ENCODE measurements at regions not wholly inside any gene's neighbourhood (a gene's known extent, or its start where the extent isn't known, plus 50 kb on each side); places are given as distances from the start of the nearest gene placed in this dataset.

- no peak for DNase-seq (ENCODE audit: extremely low spot score)
- CTCF ChIA-PET = no interaction called here
- POLR2A ChIA-PET = no interaction called here
- no peak for TF ChIP-seq CTCF (IDR thresholded peaks at IDR 0.05; ENCODE audit: control extremely low read depth, extremely low read depth, low read depth, missing control alignments)
Measured at GRCh38 chr3:95456835-95457234, 1357.6 kb upstream of the EPHA6 start.

- no peak for TF ChIP-seq CTCF (IDR thresholded peaks at IDR 0.05; ENCODE audit: control extremely low read depth, extremely low read depth, low read depth, missing control alignments)
- DNase-seq (ENCODE audit: extremely low spot score) = no peak
- ChIA-PET CTCF (interaction anchor here (1.0 to 1.1 kb wide), 2 partner anchors 19 to 94 kb away, joined by 3 read pairs; no protein-coding TSS in a partner anchor), POLR2A (no interaction called here)
Measured at GRCh38 chr3:95459706-95460105, 1354.7 kb upstream of the EPHA6 start.

- CTCF ChIA-PET = interaction anchor here (1.1 kb wide), 1 partner anchor 95 kb away, joined by 3 read pairs; no protein-coding TSS in a partner anchor
- DNase-seq (ENCODE audit: extremely low spot score) = no peak
- POLR2A ChIA-PET = no interaction called here
- no peak for TF ChIP-seq CTCF (IDR thresholded peaks at IDR 0.05; ENCODE audit: control extremely low read depth, extremely low read depth, low read depth, missing control alignments)
Measured at GRCh38 chr3:95460274-95460673, 1354.1 kb upstream of the EPHA6 start.

DNA sequence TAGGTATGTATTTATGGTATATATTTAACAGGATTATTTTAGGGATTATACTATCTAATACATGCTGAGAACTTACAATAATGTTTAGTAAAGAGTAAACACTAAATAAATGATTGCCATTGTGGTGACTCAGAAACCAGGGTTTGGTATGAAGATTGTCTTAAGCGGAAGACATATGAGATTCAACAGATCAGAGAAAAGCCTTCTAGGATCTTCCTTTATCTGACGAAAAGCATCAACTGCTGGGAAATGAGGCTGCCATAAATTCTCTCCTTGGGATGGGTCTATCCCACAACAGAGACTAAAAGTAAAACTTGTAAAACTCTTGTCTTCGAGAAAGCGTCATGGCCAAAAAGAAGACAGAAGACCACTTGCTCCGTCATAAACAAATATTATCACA lies 1352.2 kb upstream of the EPHA6 start:
- POLR2A ChIA-PET = no interaction called here
- CTCF ChIA-PET = no interaction called here
- TF ChIP-seq CTCF (IDR thresholded peaks at IDR 0.05; ENCODE audit: control extremely low read depth, extremely low read depth, low read depth, missing control alignments) = no peak
- no peak for DNase-seq (ENCODE audit: extremely low spot score)

DNA sequence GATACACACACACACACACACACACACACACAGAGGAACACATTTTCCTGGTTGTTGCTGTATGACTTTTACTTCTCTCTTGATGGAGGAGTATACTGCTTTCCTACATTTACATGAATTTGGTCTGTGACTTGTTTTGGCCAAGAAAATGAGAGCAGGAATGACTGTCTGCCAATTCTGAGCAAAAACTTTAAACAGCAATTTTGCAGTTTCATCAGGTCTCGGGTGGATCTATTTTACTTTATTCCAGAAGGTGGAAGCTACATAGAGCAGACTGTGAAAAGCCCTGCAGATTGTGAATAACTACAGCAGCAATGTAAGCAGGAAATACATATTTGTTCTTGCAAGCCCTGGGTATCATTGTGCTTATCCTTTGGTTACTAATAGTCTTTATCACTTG lies 1350.0 kb upstream of the EPHA6 start:
- ChIA-PET CTCF (no interaction called here), POLR2A (no interaction called here)
- no peak for DNase-seq (ENCODE audit: extremely low spot score)
- TF ChIP-seq CTCF (IDR thresholded peaks at IDR 0.05; ENCODE audit: control extremely low read depth, extremely low read depth, low read depth, missing control alignments) = no peak

DNA sequence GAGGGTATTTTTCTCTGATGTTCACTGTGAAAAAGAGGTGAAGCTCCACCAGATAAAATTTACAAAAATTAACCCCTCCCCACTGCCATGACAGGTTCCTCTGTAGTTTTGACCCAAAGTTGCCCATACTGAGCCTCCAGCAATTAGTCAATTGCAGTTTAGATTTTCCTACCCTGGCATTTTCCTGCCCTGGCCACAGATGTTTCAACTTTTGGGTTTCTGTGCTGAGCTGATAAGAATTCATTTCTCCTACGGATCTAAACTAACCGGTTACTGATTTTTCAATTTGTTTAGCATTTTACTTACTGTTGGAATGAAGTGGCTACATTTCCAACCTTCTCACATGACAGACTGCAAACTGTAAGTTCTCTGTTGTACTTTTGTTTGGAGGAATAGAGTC lies 1346.1 kb upstream of the EPHA6 start:
- no peak for DNase-seq (ENCODE audit: extremely low spot score)
- CTCF ChIA-PET = no interaction called here
- no peak for TF ChIP-seq CTCF (IDR thresholded peaks at IDR 0.05; ENCODE audit: control extremely low read depth, extremely low read depth, low read depth, missing control alignments)
- POLR2A ChIA-PET = no interaction called here

GRCh38 chr3:95474338-95474737 lies 1340.1 kb upstream of the EPHA6 start:
- ChIA-PET CTCF (no interaction called here), POLR2A (no interaction called here)

More at GRCh38 chr3:95474338-95474737, 1340.1 kb upstream of the EPHA6 start:
- TF ChIP-seq CTCF (IDR thresholded peaks at IDR 0.05; ENCODE audit: control extremely low read depth, extremely low read depth, low read depth, missing control alignments) = no peak
- no peak for DNase-seq (ENCODE audit: extremely low spot score)

Data from GM10248 (cell line).